Muscle of leg (tissue), 3 donors: ENCODE measurements at regions not wholly inside any gene's neighbourhood (a gene's known extent, or its start where the extent isn't known, plus 50 kb on each side); places are given as distances from the start of the nearest gene placed in this dataset.

Experiments used
- DNase-seq: peaks from one replicate; pipeline ENCODE4 v3.0.0; 2013
- H3K27ac ChIP-seq: one replicate; pipeline ENCODE4 v1.5.1; 2013; ENCODE audit warnings: mild to moderate bottlenecking, low read length, control low read depth
- H3K27me3 ChIP-seq: one replicate; pipeline ENCODE4 v1.6.1; 2013; ENCODE audit warnings: low read length; ENCODE audit not compliant: control insufficient read depth, insufficient read depth
- H3K36me3 ChIP-seq: one replicate; pipeline ENCODE4 v1.6.1; 2013; ENCODE audit warnings: low read length; ENCODE audit not compliant: control insufficient read depth, insufficient read depth
- H3K4me1 ChIP-seq: one replicate; pipeline ENCODE4 v1.6.1; 2013; ENCODE audit warnings: low read length; ENCODE audit not compliant: control insufficient read depth, insufficient read depth
- H3K4me3 ChIP-seq: one replicate; pipeline ENCODE4 v1.5.1; 2013; ENCODE audit warnings: low read length, control low read depth
- H3K9me3 ChIP-seq: replicated peaks from 2 replicates; pipeline ENCODE4 v1.6.1; 2013; ENCODE audit warnings: low read depth, low read length; ENCODE audit not compliant: control insufficient read depth
- WGBS: methylation state at CpG from one replicate; pipeline ENCODE4 v1.1.5; 2013; ENCODE audit warnings: missing lambda C conversion rate; ENCODE audit not compliant: insufficient coverage; 5-methylcytosine and 5-hydroxymethylcytosine counted together

DNA sequence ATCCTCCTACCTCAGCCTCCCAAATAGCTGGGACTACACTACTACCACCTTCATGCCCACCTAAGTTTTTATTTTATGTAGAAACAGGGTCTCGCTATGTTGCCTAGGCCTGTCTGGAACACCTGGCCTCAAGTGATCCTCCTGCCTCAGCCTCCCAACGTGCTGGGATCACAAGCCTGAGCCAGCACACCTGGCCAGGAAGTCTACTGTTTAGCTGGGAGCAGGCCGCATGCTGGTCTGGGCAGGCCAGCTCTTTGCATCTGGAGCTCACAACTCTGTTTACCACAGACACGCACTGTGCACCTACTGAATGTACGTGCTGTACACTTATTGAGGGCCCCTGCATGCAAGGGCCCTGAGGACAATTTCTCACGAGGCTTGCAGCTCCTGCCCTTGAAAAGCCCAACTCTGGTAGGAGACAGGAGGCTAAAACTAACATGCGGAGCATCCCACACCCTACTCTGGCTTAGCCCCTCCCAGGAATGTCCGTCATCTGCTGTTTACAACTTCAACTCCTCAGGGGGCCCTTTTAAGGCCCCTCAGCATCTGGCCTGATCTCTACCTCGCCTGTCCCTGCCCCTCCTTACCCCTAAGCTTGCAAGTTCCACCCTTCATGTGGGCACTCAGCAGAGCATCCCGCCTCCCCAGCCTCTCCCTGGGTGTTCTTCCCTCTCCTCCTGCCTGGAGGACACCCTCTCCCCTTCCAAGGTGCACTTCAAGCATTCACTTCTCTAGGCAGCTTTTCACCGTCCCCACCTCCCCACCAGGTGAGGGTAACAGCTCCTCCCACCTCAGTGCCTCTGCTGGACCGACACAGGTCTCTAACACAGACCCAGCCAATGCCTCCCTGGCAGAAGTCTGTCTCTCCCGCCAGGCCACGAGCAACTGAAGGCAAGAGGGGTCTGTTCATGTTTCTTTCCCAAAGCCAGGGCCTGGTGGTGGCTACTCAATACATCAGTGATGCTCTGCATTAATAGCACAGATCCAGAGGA lies 114.2 kb upstream of the UQCRFS1 start:
- DNase-seq = no peak
- no peaks in the 10 kb centered on the region for H3K9me3 ChIP-seq
- H3K36me3 ChIP-seq = no peaks in the 10 kb centered on the region
- no peak overlapping the region for H3K4me3 ChIP-seq
- H3K27ac ChIP-seq = no peak overlapping the region
- peaks cover 9% of the 10 kb centered on the region for H3K4me1 ChIP-seq
- no peaks in the 10 kb centered on the region for H3K27me3 ChIP-seq
- WGBS = 39% methylated on average over 12 of the region's 14 CpGs

DNA sequence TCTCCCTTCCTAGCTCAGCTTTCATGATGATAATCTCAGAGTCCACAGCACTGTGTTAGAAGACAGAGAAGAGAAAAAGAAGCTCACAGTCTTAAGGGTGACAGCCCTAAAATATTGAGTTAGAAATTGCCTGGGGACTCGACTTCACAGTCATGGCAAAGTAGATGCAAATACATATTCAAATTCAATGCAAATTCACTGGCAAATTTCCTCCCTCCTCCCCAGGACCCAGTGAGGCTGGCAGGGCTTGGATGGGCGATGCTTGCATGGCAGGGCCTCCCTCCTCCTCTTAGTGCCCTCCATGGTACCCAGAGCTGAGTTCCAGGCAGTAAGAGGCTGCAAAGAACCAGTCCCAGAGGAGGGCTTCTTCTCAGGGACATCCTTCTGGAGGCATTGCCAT lies 115.6 kb upstream of the UQCRFS1 start:
- Histone ChIP-seq H3K36me3 (no peaks in the 10 kb centered on the region), H3K9me3 (no peaks in the 10 kb centered on the region), H3K4me3 (no peak overlapping the region), H3K27ac (no peak overlapping the region), H3K27me3 (no peaks in the 10 kb centered on the region), H3K4me1 (peaks cover 1% of the 10 kb centered on the region)
- no peak for DNase-seq
- no CpG with 5 or more reads among the region's 2 CpGs for WGBS

DNA sequence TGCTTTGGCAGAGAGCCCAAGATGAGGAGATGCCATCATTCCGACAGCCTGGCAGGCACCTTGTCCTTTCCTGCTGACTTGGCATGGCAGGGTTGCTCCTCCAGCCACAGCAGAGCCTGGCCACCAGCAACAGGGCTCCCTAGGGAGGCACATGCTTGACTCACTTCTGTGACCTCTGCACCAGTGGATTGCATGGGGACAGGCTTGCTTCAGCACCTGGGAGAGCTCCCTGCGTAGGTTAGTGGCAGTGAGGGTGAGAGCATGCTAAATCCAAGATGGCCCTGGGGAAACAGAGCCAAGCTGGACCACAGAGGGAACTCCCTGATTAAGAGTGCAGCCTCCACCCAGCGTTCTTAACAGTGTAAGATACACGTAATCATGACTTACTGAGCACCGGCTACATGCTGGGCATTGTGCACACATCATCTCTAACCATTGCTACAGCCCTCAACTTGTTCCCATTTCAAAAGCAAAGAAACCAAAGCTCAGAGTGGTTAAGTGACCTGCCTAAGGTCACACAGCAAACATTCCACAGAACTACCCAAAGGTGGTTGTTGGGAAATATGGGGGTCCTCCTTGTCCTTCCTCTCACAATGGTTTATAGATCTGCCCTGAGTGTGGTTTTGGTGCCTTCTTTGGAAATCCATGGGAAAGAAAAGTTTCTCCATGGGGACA lies 116.6 kb upstream of the UQCRFS1 start:
- no peaks in the 10 kb centered on the region for H3K36me3 ChIP-seq
- WGBS = 75% methylated on average over 5 of the region's 5 CpGs
- no peak overlapping the region for H3K4me3 ChIP-seq
- H3K4me1 ChIP-seq = no peaks in the 10 kb centered on the region
- DNase-seq = peak; percentile 51
- no peaks in the 10 kb centered on the region for H3K9me3 ChIP-seq
- H3K27me3 ChIP-seq = no peaks in the 10 kb centered on the region
- no peak overlapping the region for H3K27ac ChIP-seq

DNA sequence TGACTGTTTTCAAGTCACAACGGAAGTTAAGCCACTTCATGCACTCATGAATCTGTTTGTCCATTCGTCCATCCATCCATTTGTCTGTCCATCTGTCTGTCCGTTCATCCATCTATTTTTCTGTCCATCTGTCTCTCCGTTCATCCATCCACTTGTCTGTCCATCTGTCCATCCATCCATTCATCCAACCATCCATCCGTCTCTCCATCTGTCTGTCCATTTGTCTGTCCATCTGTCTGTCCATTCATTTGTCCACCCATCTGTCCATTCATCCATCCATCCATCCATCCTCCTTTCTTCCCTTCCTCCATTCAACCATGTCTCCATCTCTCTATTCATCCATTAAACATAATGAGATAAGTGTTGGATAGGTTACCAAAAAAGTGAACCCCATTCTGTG lies 123.5 kb upstream of the UQCRFS1 start:
- Histone ChIP-seq H3K4me3 (no peak overlapping the region), H3K27ac (no peak overlapping the region), H3K27me3 (no peaks in the 10 kb centered on the region), H3K4me1 (no peaks in the 10 kb centered on the region), H3K36me3 (no peaks in the 10 kb centered on the region), H3K9me3 (no peaks in the 10 kb centered on the region)
- no peak for DNase-seq
- WGBS = 73% methylated on average over 5 of the region's 5 CpGs

DNA sequence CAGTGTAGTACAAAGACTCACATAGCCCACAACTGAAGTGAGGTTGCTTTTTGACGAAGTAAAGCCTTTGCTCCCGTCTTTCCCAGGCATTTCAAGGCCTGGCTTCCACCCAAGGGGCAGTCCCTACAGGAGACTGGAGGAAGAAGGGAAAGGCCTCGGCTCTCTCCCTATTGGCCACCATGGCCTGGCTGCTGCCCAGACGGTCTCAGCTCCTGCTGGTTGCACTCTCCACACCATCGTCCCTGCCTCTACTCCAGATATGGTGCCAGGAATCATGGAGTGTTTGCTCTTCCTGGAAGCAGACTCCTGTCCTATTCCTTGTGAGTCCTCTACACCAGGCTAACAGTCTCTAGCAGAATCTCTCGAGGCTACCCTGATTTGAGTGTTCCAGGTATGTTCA lies 124.1 kb upstream of the UQCRFS1 start:
- no peak for DNase-seq
- H3K36me3 ChIP-seq = no peaks in the 10 kb centered on the region
- H3K4me3 ChIP-seq = no peak overlapping the region
- 43% methylated on average over 3 of the region's 6 CpGs for WGBS
- H3K4me1 ChIP-seq = no peaks in the 10 kb centered on the region
- peaks cover 3% of the 10 kb centered on the region for H3K9me3 ChIP-seq
- no peaks in the 10 kb centered on the region for H3K27me3 ChIP-seq
- H3K27ac ChIP-seq = no peak overlapping the region

DNA sequence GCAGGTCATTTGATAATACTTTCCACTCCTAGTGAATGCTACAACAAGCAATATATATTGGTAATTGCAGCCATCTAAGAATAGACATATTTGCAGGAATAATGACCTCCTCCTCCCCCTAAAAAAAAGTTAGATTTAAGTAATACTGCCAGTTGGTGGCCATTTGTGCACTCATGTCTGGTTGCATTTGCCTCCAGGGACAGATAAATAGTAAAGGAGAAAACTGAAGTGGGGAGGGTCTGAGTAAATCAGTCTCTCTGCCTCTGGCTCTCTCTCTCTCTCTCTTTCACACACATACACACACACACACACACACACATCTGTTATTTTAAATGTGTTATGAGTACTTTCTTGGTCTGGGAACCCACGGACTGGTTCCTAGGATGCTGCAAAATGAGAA lies 125.5 kb upstream of the UQCRFS1 start:
- Histone ChIP-seq H3K27me3 (no peaks in the 10 kb centered on the region), H3K9me3 (peaks cover 3% of the 10 kb centered on the region), H3K27ac (no peak overlapping the region), H3K36me3 (no peaks in the 10 kb centered on the region), H3K4me1 (no peaks in the 10 kb centered on the region), H3K4me3 (no peak overlapping the region)
- 25% methylated on average over 1 of the region's 1 CpG for WGBS
- no peak for DNase-seq

DNA sequence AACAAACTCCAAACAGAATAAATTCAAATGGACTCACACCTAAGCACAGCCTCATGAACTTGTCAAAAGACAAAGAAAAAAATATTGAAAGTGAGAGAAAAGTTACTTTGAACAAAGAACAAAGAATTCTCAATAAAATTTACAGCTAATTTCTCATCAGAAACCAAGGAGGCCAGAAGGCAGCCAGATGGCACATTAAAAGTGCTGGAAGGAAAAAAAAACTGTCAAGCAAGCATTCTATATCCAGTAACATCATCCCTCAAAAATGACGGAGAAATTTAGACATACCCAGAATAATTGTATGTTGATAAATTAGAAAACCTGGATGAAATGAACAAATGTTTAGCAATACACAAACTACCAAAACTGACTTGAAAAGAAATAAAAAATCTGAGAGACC lies 129.8 kb upstream of the UQCRFS1 start:
- WGBS = no CpG with 5 or more reads among the region's 1 CpG
- H3K4me3 ChIP-seq = no peak overlapping the region
- H3K4me1 ChIP-seq = no peaks in the 10 kb centered on the region
- H3K9me3 ChIP-seq = peaks cover 6% of the 10 kb centered on the region
- H3K27ac ChIP-seq = no peak overlapping the region
- H3K36me3 ChIP-seq = no peaks in the 10 kb centered on the region
- no peaks in the 10 kb centered on the region for H3K27me3 ChIP-seq
- no peak for DNase-seq

DNA sequence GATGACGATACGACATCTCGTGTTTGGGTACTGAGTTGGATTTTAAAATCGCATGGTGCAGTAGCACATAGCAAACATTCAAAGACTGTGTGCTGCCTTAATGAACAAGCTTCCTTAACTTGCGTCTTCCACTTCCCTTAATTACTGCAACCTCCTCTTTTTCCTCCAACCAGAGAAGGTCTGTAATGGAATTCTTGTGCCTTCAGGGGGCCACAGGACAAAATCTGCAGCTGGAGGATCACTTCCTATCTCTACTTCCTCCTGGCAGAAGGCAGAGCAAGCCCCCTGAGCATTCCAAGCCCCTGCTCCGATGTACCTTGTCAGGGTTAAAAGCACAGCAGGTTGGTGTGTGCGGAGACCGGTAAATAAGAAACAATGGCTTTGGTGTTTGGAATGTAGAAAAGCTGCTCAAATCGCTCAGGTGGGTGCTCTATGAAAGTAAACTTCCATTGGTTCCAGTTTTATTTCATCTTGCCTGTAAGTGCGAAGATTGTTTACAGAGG lies 151.3 kb upstream of the UQCRFS1 start:
- Histone ChIP-seq H3K9me3 (no peaks in the 10 kb centered on the region), H3K4me3 (no peak overlapping the region), H3K36me3 (no peaks in the 10 kb centered on the region), H3K27ac (no peak overlapping the region), H3K27me3 (peaks cover 16% of the 10 kb centered on the region), H3K4me1 (no peaks in the 10 kb centered on the region)
- 47% methylated on average over 7 of the region's 10 CpGs for WGBS
- DNase-seq = no peak

DNA sequence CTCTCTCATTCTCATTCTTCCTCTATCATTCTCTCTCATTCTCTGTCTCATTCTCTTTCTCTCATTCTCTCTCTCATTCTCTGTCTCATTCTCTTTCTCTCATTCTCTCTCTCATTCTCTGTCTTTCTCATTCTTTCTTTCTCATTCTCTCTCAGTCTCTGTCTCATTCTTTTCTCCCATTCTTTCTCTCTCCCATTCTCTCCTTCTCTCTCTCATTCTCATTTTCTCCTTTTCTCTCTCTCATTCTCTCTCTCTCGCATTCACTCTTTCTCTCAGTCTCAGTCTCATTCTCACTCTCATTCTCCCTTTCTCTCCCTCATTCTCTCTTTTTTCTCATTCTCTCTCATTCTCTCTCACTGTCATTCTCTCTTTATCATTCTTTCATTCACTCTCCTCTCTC lies 152.0 kb upstream of the UQCRFS1 start:
- H3K27me3 ChIP-seq = peaks cover 16% of the 10 kb centered on the region
- no peak overlapping the region for H3K27ac ChIP-seq
- H3K9me3 ChIP-seq = no peaks in the 10 kb centered on the region
- H3K36me3 ChIP-seq = no peaks in the 10 kb centered on the region
- H3K4me1 ChIP-seq = no peaks in the 10 kb centered on the region
- DNase-seq = no peak
- WGBS = 92% methylated on average over 1 of the region's 1 CpG
- H3K4me3 ChIP-seq = no peak overlapping the region

DNA sequence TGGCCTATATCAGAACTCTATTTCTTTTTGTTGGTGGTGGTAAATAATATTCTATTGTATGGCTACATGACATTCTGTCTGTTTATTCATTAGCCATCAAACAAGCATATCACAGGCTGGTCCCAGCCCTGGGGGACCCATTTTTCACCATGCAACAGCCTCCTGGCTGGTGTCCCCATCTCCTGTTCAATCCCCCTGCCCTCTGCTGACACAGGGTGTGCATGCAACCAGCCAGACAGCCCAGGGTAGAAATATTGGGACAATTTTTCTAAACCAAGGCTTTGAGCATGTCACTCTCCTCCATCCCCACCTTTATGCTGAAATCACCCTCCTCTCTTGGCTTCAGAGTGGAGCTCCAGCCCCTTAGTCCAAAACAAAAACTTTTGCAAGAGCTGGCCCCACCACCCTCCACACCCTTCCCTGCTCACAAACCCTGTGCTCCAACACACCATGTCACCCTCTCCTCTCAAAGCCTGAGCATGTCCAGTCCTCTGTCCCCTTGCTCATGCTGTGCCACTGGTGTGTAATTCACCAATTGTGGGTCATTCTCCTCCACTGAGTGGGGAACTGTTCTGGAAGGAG lies 153.0 kb upstream of the UQCRFS1 start:
- no peak overlapping the region for H3K4me3 ChIP-seq
- H3K4me1 ChIP-seq = no peaks in the 10 kb centered on the region
- H3K9me3 ChIP-seq = no peaks in the 10 kb centered on the region
- no peak for DNase-seq
- no peaks in the 10 kb centered on the region for H3K36me3 ChIP-seq
- no peak overlapping the region for H3K27ac ChIP-seq
- peaks cover 16% of the 10 kb centered on the region for H3K27me3 ChIP-seq
